Epidermal melanocyte (primary cell): ENCODE measurements at regions not wholly inside any gene's neighbourhood (a gene's known extent, or its start where the extent isn't known, plus 50 kb on each side); places are given as distances from the start of the nearest gene placed in this dataset.

Experiments
- DNase-seq: peaks from one replicate; pipeline ENCODE4 v3.0.0; 2011; ENCODE audit warnings: low spot score; ENCODE audit not compliant: insufficient read length

DNA sequence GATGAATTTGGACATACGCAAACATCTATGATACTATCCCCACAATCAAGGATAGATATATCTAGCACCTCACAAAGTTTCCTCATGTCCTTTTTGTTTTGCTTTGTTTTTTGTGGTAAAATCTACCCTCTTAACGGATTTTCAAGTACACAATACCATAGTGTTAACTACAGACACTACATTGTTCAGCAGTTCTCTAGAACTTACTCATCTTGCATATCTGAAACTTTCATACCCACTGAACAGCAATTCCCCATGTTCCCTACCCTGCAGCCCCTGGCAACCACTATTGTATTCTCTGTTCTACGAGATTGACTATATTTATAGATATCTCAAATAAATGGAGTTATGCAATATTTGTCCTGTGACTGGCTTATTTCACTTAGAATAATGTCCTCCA is 58.1 kb upstream of the TJP1 start:
- no peak for DNase-seq

DNA sequence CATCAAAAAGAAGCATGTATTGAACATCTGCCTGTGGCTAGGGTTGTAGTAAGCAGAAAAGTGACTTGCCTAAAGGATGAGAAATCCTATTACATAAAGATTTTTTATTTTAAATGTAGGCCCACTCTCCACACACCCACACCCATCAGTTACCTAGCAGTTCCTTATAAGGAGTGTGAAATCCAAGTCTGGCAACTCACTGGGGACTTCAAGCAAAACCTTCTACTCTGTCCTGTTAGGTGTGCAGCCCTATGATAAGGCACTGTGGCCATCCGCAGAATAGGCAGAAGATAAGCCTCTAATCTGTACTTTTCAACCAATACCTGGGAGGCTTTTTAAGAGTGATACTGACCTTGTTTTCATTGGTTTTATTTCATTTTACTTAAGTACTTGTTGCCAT is 52.7 kb upstream of the TJP1 start:
- DNase-seq, result no peak

GRCh38 chr15:29873947-29874411 is 51.7 kb upstream of the TJP1 start:
- DNase-seq, result no peak

- no peak for DNase-seq
These were observed 51.0 kb upstream of the TJP1 start for GRCh38 chr15:29873264-29873663.

- no peak for DNase-seq
These were observed 50.4 kb upstream of the TJP1 start for GRCh38 chr15:29872716-29873115.
